Thyroid gland (tissue), 4 donors: ENCODE measurements at regions not wholly inside any gene's neighbourhood (a gene's known extent, or its start where the extent isn't known, plus 50 kb on each side); places are given as distances from the start of the nearest gene placed in this dataset.

Experiments
- DNase-seq, 2 donors: peaks; one replicate each; pipeline ENCODE4 v3.0.0-alpha.2; 2019
- H3K27ac ChIP-seq, 3 donors: fragments of 200-600 bp; sonication (generic); 1 replicate in 2 of 3; 2 replicates in 1 of 3; pipeline ENCODE4 v1.5.1; 2016 to 2019; ENCODE audit warnings: mild to moderate bottlenecking in 1 of 3, moderate library complexity in 1 of 3
- H3K27me3 ChIP-seq: fragments of 200-600 bp; sonication (generic); one replicate; pipeline ENCODE4 v1.5.1; 2019
- H3K36me3 ChIP-seq, 2 donors: fragments of 200-600 bp; sonication (generic); one replicate each; pipeline ENCODE4 v1.5.1; 2016 to 2019
- H3K4me1 ChIP-seq, 2 donors: fragments of 200-600 bp; sonication (generic); one replicate each; pipeline ENCODE4 v1.5.1; 2017 to 2019
- H3K4me3 ChIP-seq, 3 donors: fragments of 200-600 bp; sonication (generic); replicated peaks in 1 of 3; 1 replicate in 2 of 3; 2 replicates in 1 of 3; pipeline ENCODE4 v1.5.1; 2016; ENCODE audit warnings: mild to moderate bottlenecking in 1 of 3
- H3K9me3 ChIP-seq: fragments of 200-600 bp; sonication (generic); one replicate; pipeline ENCODE4 v1.5.1; 2017
- POLR2A ChIP-seq, 2 donors: fragments of 450-650 bp; IDR thresholded peaks; one replicate each; pipeline ENCODE4 v1.6.1; 2017; ENCODE audit warnings: antibody characterized with exemption in 2 of 2, mild to moderate bottlenecking in 2 of 2, moderate library complexity in 1 of 2
- WGBS, 2 donors: methylation state at CpG; one replicate each; pipeline ENCODE4 v1.1.5; 2017; 5-methylcytosine and 5-hydroxymethylcytosine counted together
- intact Hi-C: fragments of 100-400 bp; cut with DNase I; formaldehyde crosslinking; loops from one replicate; pipeline ENCODE4 v1.15.1; 2023
- TF ChIP-seq, protein P1 (sequence below), 6 experiments: fragments of 200-600 bp in 3 of 6; fragments of 450-650 bp in 3 of 6; sonication (generic) in 3 of 6; IDR thresholded peaks; one replicate each; pipeline ENCODE4 v1.5.1; 2016 to 2019; ENCODE audit warnings: antibody characterized with exemption in 6 of 6, mild to moderate bottlenecking in 2 of 6, inconsistent platforms in 1 of 6, moderate library complexity in 1 of 6

GRCh38 chr10:6912021-6912420 lies 331.9 kb upstream of the PRKCQ start:
- no peaks in the 10 kb centered on the region for H3K4me1 ChIP-seq
- TF ChIP-seq, protein P1, sequence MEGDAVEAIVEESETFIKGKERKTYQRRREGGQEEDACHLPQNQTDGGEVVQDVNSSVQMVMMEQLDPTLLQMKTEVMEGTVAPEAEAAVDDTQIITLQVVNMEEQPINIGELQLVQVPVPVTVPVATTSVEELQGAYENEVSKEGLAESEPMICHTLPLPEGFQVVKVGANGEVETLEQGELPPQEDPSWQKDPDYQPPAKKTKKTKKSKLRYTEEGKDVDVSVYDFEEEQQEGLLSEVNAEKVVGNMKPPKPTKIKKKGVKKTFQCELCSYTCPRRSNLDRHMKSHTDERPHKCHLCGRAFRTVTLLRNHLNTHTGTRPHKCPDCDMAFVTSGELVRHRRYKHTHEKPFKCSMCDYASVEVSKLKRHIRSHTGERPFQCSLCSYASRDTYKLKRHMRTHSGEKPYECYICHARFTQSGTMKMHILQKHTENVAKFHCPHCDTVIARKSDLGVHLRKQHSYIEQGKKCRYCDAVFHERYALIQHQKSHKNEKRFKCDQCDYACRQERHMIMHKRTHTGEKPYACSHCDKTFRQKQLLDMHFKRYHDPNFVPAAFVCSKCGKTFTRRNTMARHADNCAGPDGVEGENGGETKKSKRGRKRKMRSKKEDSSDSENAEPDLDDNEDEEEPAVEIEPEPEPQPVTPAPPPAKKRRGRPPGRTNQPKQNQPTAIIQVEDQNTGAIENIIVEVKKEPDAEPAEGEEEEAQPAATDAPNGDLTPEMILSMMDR (IDR thresholded peaks at IDR 0.05): no peak
- TF ChIP-seq POLR2A (IDR thresholded peaks at IDR 0.05): no peak
- H3K27ac ChIP-seq: no peak overlapping the region
- no peaks in the 10 kb centered on the region for H3K27me3 ChIP-seq
- WGBS, 2 donors: 86 to 100% methylated on average over 2 of the region's 2 CpGs
- no peaks in the 10 kb centered on the region for H3K36me3 ChIP-seq
- DNase-seq: no peak
- intact Hi-C loops: loop anchor here (10.0 kb wide), 1 partner anchor 503 kb away; the partner anchor contains the start of gene SFMBT2
- no peak overlapping the region for H3K4me3 ChIP-seq
- no peaks in the 10 kb centered on the region for H3K9me3 ChIP-seq

DNA sequence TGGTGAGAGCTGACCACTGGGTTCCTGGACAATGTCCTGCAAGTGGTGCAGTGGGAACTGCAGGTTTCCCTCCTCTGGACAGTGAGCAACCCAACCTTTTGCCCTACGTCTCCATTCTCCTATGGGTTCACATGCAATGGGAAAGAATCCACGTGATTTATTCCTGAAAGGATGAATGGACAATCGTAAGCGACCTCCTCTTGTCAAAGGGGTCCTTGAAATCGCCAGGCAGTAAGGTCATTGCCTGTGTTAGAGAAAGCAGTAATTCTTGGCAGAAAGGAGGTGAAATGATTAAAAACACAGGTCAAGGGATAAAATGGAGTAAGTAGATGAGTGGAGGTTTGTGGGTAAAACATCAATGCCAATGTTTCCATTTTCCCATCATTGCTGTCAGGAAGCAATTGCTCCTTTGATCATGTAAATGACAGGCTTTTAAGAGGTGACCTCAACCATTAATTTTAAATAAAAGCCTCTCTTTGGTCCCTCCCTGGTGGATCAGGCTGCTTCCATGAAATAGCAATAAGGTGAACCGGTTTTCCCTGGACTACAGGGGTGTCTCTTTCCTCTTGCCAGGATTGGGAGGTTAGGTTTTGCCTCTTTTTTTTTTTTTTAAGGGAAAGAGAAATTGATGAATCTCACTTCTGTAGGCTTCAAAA lies 330.0 kb upstream of the PRKCQ start:
- intact Hi-C loops: loop anchor here (10.0 kb wide), 1 partner anchor 505 kb away; the partner anchor contains the start of gene SFMBT2
- H3K4me3 ChIP-seq: no peak overlapping the region
- H3K27me3 ChIP-seq: no peaks in the 10 kb centered on the region
- H3K4me1 ChIP-seq: no peaks in the 10 kb centered on the region
- TF ChIP-seq, protein P1 (IDR thresholded peaks at IDR 0.05): no peak
- no peak for TF ChIP-seq POLR2A (IDR thresholded peaks at IDR 0.05)
- H3K27ac ChIP-seq: no peak overlapping the region
- 94 to 95% methylated on average over 6 of the region's 6 CpGs for WGBS, 2 donors
- no peak for DNase-seq
- no peaks in the 10 kb centered on the region for H3K36me3 ChIP-seq
- H3K9me3 ChIP-seq: no peaks in the 10 kb centered on the region

GRCh38 chr10:6907877-6908530 lies 327.9 kb upstream of the PRKCQ start:
- no peaks in the 10 kb centered on the region for H3K27me3 ChIP-seq
- H3K9me3 ChIP-seq: no peaks in the 10 kb centered on the region
- no peak overlapping the region for H3K4me3 ChIP-seq
- H3K4me1 ChIP-seq: no peaks in the 10 kb centered on the region
- 84 to 89% methylated on average over 4 of the region's 4 CpGs for WGBS, 2 donors
- intact Hi-C loops: no loop called here
- H3K36me3 ChIP-seq: no peaks in the 10 kb centered on the region
- H3K27ac ChIP-seq: no peak overlapping the region
- TF ChIP-seq POLR2A (IDR thresholded peaks at IDR 0.05): no peak
- TF ChIP-seq, protein P1 (IDR thresholded peaks at IDR 0.05): no peak
- no peak for DNase-seq

GRCh38 chr10:6894405-6894804 lies 314.3 kb upstream of the PRKCQ start:
- no peaks in the 10 kb centered on the region for H3K27me3 ChIP-seq
- H3K27ac ChIP-seq: no peak overlapping the region
- no peak for DNase-seq
- WGBS, 2 donors: 87 to 89% methylated on average over 2 of the region's 2 CpGs
- H3K9me3 ChIP-seq: no peaks in the 10 kb centered on the region
- H3K4me1 ChIP-seq: no peaks in the 10 kb centered on the region
- TF ChIP-seq POLR2A (IDR thresholded peaks at IDR 0.05): no peak
- TF ChIP-seq, protein P1 (IDR thresholded peaks at IDR 0.05): no peak
- intact Hi-C loops: no loop called here
- no peak overlapping the region for H3K4me3 ChIP-seq
- H3K36me3 ChIP-seq: no peaks in the 10 kb centered on the region

DNA sequence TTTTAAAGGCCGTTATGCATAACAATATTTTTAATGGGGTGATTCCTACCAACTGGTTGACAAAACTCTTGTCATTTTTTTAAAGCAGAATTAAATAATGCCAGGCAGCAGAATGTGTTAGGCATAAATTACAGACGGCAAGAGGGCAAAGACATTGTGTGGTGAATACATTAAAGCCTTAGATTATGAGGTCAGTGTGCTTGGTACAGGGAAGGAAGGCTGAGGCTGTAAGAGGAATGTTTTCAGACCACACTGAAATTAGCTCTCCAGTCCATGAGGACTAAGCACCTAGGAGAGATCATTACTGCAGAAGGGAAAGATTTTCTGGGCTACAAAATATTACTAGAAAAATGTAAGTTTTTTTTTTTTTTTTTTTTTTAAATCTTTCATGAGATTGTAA lies 312.8 kb upstream of the PRKCQ start:
- no peak overlapping the region for H3K27ac ChIP-seq
- intact Hi-C loops: no loop called here
- H3K27me3 ChIP-seq: no peaks in the 10 kb centered on the region
- H3K4me3 ChIP-seq: no peak overlapping the region
- no peak for DNase-seq
- H3K4me1 ChIP-seq: no peaks in the 10 kb centered on the region
- H3K36me3 ChIP-seq: no peaks in the 10 kb centered on the region
- 89 to 90% methylated on average over 2 of the region's 2 CpGs for WGBS, 2 donors
- TF ChIP-seq POLR2A (IDR thresholded peaks at IDR 0.05): no peak
- TF ChIP-seq, protein P1 (IDR thresholded peaks at IDR 0.05): no peak
- no peaks in the 10 kb centered on the region for H3K9me3 ChIP-seq
